Kidney glomerular epithelial cell (primary cell): ENCODE measurements at regions not wholly inside any gene's neighbourhood (a gene's known extent, or its start where the extent isn't known, plus 50 kb on each side); places are given as distances from the start of the nearest gene placed in this dataset.

ENCODE experiments used
- DNase-seq: peaks from one replicate; lab custom pipeline; 2025; lab: John Stamatoyannopoulos, UW

DNA sequence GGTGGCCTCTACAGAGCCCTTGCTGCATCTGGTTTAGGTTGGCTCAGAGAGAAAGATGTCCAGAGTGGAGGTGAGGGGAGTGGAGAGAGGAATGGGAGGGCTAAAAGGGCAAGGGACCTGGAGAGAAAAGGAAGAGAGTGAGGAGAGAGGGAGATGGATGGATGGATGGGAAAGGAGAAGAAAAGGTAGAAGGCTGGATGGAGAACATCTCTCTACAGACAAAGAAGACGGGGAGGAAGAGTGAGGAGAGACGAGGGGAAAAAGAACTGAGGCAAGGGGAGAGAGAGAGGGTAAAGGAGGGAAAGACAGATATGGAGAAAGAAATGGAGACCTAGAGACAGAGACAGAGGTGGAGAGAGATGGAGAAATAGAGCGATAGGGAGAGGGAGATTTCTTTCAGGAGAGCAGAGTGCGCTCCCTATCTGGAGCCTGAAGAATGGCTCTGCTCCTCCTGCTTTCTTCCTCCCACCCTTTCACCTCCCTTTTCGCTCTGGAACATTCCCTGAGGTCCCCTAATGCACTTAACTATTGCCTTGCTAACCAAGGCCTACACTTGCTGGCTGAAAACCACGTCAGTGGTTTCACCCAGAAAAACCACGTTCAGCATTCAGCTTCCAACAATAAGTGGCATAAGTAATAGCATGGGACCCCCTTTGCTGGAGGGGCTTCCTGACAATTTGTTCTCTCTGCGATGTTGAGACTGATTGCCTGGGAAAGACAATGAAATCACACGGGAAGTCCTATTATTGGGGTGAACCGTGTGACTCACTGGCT, 286.3 kb downstream of the CDH26 start:
- no peak for DNase-seq

DNA sequence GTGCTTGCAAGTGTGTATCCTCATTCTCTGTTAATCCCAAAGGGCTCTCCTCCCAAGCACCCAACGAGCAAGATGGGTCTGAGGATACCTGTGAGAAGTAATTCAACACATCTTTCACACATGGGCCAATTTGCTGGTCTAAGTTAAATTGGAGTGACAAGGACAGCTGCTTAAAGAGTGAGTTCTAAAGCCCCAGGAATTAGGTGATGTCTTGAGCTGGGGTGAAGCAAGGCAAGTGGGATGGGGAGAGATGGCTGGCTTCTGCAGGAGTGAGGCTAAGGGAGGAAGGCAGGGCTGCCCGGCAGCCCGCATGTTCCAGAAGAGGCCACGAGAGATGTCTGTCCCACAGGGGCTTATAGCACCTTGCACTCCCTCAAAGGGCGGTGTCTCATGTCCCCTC, 288.5 kb downstream of the CDH26 start:
- DNase-seq: no peak

DNA sequence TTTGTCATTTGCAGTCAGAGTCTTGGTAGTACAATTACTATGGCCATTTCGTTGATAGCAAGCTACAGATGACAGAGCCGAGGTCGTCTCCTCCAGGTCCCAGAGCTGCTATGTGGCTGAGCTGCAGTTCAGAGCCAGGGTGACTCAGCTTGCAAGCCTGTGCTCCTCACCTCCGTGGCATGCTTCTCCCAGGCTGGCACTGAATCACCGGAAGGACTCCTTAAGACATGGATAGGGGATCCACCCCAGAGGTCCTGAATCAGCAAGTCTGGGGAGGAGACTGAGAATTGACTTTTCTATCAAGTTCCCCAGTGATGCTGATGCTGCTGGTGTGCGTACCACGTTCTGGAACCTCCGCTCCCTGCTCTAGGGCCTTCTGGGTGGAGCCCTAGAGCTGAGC, 291.2 kb downstream of the CDH26 start:
- DNase-seq: peak; percentile 85

DNA sequence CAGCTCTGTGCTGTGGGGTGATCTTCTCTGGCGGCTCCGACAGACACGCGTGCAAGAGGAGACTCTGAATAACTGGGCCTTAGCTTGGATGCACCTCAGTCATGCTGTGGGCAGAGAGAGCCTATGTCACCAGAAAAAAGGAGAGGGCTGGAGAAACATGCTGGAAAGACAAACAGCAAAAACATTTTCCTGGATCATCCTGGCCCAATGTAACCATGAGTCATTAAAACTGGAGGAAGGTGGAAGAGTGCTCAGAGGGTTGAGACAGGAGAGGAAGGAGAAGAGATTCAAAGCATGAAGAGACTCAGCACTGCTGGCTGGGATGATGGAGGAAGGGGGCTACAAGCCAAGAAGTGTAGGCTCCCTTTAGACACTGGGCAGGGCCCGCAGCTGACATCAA, 292.0 kb downstream of the CDH26 start:
- DNase-seq: no peak

DNA sequence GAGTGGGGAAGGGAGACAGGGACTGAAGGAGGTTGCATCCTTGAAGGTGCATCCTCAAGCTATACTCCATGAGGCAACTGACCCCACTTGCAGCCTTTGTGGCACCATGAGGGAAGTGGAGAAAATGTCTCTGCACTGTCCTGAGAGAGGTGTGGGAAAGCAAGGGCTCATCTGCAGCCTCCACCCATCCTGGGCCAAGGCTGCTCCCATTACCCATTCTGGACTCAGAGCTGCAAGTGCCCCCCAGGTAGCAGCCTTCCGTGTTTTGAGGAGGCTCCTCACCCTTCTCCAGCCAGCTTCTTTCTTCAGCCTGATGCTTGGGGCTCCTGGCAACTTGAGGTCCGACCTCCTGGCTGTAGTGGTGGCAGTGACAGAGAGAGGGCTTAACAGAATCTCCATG, 294.6 kb downstream of the CDH26 start:
- DNase-seq: no peak

DNA sequence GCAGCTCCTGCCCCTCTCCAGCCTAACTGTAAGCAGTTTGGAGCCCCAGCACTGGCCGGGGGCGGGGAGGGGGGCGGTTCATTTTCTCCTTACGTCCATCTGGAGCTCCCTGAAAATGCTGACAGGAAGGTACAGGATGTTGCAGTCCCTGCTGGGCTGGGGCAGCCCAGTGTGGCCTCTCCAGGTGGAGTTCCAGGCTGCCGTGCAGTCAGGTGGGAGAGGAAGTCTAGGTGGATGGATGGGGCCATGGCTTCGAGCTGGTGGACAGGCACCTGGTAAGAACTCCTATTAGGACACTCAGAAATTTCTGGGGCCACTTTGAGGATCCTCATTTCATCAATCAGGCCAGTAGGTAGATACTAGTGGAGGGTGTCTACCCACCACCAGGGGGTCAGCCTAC, 295.2 kb downstream of the CDH26 start:
- no peak for DNase-seq

DNA sequence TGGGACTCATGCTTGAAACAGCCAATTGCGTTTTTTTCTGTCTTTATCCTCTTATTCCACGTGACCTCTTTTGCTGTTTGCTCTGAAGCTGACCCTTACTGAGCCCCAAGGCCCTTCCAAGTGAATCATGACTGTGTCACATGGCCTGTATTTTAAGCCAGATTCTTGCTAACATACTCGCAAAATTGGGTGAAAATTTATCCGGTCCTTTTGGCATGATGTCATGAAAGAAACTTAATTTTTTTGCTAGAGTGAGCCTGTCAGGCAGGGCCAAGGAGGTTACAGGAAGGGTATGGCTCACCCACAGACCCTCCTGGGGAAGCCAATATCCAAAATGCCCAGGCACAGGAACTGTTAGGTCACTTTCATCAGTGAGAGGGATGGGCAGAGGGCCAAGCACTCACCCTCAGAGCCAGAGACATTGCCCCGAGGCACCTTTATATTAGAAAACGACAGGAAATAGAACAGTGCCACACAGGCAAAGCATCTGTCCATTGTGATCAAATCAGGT, 296.7 kb downstream of the CDH26 start:
- DNase-seq: no peak

DNA sequence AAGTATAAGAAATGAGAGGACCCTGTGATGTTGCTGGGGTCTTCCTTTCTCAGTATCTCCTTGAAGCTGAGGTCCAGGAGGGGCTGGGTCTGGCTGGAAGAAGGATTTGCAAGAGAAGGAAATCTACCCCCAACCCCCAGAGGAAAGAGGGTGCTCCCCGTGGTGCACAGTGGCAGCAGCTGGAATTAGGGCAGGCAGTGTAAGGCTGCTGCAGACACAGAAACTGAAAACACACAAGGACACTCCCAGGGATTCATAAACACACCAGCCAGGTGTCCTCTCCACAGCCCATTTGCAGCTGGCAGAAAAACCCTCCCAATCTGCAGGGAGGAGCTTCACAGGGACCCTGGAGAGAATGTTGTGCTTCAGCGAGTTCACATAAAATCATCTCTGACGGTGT, 297.2 kb downstream of the CDH26 start:
- DNase-seq: no peak

DNA sequence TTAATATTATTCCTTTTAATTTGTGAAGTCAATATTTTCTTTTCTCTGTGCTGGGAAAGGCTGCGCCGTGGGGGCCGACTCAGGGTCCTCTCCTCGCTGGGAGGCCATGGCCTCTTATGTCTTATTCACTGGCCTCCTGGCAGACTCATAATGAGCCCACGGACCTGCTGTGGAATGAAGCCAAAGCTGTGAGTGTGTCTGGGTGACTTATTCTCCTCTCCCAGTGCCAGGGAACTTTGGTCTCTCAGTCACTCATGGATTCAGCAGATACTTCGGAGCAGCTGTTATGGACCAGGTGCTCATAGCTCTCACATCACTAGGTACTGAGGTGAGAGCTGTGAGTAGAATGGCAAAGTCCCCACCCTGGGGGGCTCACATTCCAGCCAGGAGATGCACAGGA, 297.6 kb downstream of the CDH26 start:
- DNase-seq: peak; percentile 14

DNA sequence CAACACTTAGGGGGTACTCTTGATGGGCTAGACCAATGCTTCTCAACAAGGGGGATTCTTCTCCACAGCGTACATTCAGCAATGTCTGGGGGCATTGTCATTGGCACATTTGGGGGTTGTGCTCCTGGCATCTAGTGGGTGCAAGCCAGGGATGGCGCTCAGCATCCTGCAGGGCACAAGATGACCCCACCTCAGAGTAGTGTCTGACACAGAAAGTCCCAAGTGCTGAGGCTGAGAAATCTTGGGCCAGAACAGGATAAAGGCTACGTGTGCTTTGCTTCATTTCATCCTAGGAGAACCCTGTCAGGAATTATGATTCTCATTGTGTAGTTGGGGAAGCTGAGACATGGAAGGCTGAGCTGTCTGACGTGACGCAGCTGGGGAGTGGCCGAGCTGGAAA, 298.6 kb downstream of the CDH26 start:
- no peak for DNase-seq

DNA sequence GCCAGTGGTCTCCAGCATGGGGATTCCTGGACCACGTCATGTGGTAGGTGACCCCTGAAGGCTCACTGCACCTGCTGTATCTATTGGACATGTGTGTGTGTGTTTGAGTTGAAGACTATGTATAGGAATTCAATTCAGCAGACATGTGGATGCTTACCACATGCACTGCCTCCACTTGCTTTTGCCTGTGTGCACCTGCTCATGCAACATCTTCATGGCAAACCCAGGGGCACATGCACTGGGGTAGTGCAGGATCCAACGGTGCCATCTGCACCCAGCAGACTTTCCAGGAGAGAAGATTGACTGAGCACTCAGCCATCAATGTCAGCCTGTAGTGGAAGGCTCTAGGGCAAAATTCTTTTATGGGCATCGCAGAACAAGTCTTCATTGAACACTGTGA, 299.4 kb downstream of the CDH26 start:
- DNase-seq: no peak

DNA sequence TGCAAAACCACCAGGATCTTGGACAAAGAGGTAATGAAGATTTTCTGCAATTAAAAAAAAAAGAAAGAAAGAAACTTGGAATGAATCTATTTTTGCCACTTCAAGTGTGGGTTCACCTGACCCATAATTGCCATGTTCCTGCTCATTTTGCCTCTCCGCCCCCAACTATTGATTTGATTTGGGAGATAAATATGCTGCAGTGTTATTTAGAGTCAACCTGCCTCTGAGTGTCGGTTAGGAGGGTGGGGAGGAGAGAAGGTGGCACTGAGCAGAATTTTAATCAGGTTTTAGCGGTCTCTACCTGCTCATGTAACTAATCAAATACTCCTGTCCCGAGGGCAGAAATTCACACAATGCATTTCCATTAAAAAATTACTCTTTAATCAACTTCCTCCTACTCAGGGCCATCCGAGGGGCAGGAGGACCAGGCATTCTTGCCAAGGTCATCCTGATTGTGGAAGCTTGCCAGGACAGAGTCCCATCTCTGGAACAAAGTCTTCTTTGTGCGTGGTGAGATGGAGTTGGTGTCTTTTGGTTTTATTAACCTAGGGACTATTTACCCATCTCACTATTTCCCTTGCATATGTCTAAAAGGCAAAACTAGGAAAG, 300.1 kb downstream of the CDH26 start:
- DNase-seq: no peak

DNA sequence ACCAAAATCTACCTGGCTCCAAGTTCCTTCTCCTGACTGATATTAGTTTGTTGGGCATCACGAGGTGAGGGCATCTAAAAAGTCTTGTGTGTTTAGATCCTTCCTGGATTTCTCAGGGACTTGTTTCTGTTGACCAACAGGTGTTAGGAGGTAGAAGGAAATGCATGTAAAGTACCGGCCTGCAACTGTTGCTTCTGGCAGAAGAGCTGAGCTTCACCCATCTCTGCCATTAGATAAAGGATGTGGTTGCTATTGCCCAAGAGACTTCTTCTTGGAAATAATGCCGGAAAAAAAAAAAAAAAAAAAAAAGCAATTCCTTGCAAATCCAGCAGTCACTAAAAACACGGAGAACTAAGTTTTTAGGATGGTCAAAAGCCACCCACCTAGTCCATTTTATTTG, 303.1 kb downstream of the CDH26 start:
- DNase-seq: no peak

DNA sequence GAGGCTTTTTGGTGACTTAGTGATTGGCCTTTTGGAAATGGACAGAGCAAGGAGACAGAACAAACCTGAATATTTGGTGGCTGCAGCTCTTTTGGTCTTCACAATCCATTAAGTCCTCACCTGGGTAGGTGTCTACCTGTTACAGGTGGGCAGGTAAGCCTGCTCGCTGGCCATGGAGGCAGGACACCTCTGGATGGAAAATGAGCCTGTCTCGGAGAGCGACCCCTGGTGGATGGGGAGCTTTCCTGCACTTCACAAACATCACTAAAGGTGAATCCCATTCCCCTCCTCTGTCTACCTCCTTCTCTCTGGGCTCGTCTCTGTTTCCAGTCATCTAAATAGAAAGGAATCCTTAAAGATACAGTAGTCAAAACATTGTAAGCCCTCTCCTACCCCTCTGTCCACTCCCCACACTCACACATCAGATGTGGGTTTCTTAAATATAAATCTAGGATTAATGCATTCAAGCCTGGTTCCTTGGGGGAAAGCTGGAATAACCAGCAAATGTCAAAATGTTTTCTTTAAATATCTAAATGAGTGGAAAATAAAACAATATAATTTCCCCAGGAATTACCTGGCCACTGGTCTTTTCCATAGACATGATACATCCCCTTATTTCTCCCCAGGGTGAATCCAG, 304.9 kb downstream of the CDH26 start:
- DNase-seq: no peak

DNA sequence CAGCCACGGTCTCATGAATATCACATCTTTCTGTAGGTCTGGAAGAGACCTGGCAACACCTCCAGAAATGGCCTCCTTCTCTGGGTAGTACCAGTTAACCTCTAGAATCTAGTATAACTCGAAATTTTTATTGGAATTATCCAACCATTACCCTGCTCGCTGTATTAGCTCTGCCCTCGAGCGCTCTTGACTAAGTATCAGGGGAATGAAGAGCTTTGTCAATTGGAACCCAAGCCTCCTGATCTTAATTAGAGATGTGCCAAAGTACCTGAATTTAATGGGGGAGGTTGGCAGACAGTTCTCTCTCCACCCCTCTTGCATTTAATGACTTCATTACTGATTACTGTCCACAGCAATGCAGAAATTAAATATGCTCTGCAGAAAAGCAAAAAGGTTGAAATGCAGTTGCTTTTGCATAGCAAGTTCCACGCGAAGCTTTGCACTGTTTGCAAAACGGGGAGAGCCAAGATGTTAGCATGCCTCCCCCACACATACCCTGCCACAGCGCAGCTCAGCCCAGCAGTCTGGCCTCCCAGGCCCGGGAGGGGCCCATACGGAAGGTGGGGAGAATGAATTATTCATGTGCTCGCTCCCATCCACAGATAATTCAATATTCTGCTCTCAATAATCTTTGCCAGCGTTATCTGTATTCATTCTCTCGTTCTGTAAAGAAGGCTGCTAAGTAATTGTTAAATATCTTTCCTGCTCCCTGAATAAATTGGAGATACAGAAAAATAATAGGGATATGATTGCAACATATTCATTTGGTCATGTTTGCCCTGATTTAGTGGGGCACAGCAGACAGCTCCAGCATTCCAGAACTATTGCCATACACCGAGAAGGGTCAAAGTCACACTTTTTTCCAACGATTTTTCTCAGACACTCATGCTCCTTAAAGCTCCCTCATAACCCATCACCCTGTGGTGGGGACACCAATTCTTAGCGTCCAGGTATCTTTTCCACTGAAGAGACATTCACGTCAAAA, 305.8 kb downstream of the CDH26 start:
- DNase-seq: no peak

DNA sequence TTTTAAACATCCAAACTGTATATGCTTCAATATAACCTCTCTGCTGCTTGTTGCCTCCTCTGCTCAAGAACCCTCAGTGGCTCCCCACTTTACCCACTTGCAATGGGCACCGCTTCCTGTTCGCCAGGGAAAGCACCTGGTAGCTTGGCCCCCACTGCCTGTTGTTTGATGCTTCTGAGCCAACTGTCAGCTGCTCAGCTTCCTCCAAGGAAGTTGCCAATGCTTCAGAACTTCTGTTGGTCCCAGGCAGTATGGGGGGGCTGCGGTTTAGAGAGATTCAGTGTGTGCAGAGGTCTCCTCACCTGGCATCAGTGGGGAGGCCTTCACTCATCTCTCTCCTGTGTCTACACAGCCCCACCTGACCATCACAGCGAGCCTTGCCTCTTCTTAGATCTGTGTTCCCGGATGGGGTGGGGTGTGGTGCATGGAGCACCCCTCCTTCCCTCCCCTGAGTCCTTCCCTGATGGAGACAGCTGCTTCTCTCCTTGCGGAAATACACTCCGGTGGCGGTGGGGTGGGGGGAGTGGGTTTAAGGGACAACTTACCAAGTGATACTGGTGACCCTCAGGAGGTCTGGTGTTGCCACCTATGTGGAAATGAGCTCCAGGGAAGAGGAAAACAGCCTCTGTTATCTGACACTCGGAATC, 308.1 kb downstream of the CDH26 start:
- DNase-seq: no peak

DNA sequence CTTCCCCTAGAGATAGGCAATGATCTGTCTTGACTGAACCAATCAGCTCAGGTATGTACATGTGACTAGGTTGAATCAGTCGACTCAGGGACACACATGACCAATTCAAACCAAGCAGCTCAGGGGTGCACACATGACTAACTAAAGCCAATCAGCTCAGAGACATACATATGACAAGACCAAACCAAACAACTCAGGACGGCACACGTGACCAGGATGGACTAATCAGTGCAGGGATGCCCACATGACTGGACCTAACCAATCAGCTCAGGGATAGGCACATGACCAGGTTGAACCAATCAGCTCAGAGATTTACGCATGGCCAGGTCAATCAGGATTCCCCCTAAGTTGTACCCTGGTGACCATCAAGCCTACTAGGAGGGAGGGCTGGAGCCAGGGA, 310.3 kb downstream of the CDH26 start:
- no peak for DNase-seq

DNA sequence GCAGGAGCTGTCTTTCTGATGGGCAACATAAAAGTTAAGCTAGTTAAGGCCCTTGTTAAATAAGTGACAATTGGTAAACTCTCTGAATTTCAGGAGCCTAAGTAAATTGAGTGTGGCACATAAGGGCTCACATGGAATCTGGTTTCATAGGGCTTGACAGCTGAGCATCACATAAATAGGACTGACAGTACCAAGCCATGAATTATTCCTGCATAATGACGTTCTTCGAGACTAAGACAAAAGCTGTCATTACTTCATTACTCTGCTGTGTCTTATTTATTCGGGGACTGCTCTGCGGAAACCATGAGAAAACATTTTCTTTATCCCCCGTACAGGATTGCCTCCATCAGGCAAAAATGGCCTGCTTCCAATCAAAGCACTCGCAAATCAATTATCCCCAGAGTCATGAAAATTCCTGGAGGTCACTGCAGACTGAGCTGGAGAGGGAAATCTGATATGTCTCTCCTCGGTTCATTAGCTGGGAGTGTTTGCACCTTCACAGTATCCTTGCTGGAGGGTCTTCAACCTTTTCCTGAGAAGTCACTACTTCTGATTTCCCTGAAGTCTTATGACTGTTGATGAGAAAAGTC, 311.4 kb downstream of the CDH26 start:
- no peak for DNase-seq

DNA sequence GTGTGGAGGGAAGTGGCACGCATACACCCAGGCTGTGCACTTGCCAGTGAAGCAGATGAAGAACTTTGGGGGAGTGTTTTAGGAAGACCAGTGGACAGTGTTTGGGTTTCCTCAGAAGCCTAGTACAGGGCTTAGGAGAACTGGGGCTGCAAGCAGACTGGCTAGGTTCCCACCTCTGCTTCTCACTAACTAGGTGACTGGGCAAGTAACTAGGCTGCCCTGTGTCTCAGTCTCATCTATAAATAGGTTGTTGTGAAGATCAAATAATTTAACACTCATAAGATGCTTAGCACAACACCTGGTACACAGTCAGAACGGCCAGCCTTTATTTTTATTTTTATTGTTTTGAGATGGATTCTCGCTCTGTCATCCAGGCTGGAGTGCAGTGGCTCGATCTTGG, 312.1 kb downstream of the CDH26 start:
- DNase-seq: no peak

DNA sequence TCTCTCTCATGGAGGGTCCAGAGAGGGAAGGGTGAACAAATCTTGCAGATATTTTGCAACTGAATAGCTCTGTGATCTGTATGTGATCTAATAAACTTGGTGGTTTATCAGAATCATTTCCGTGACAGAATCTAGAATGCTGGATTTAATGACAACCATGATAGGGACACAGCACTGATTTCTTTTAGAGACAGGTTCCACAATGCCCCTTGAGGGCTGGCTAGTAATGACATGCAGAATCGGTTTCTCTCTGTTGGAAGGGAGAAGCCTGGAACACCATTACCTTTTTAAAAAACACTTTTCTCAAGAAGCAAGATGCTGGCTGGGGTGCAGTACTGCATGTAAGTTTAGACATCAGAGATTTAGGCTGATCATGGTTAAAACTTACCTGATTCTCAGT, 313.4 kb downstream of the CDH26 start:
- no peak for DNase-seq

DNA sequence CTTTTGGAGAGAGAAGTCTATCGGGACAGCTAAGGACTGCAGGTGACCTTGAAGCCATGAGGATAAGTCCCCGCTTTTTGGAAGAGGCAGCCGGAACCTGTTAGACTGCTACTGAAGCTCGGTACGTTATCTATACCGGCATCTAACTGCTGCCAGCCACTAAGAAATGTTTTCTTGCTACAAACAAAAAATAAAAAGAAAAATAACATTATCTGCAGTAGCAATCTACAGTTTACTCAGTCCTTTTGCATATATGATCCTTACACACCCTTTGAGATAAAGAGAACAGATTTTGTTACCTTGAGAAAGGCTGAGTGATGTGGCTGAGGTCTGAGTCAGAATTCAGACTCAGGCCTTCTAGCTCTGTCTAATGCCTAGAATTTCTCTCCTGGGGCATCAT, 314.6 kb downstream of the CDH26 start:
- DNase-seq: no peak
